Loucy (cell line): ENCODE measurements at regions not wholly inside any gene's neighbourhood (a gene's known extent, or its start where the extent isn't known, plus 50 kb on each side); places are given as distances from the start of the nearest gene placed in this dataset.

Experiments used
- EZH2phosphoT487 ChIP-seq: fragments of 200-600 bp; IDR thresholded peaks from 2 replicates; pipeline ENCODE4 v1.6.1; 2018; ENCODE audit warnings: antibody characterized with exemption, mild to moderate bottlenecking, moderate library complexity, borderline replicate concordance
- TF ChIP-seq, protein P1 (sequence below): fragments of 200-600 bp; sonication (generic); conservative IDR thresholded peaks from 2 replicates; pipeline ENCODE4 v1.5.1; 2014; ENCODE audit warnings: mild to moderate bottlenecking, antibody characterized with exemption, low read length

GRCh38 chr3:79922633-79923032, 154.8 kb upstream of the ROBO1 start:
- TF ChIP-seq, protein P1, sequence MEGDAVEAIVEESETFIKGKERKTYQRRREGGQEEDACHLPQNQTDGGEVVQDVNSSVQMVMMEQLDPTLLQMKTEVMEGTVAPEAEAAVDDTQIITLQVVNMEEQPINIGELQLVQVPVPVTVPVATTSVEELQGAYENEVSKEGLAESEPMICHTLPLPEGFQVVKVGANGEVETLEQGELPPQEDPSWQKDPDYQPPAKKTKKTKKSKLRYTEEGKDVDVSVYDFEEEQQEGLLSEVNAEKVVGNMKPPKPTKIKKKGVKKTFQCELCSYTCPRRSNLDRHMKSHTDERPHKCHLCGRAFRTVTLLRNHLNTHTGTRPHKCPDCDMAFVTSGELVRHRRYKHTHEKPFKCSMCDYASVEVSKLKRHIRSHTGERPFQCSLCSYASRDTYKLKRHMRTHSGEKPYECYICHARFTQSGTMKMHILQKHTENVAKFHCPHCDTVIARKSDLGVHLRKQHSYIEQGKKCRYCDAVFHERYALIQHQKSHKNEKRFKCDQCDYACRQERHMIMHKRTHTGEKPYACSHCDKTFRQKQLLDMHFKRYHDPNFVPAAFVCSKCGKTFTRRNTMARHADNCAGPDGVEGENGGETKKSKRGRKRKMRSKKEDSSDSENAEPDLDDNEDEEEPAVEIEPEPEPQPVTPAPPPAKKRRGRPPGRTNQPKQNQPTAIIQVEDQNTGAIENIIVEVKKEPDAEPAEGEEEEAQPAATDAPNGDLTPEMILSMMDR, result no peak
- TF ChIP-seq EZH2phosphoT487, result no peak
